Liver (tissue), 8 donors: ENCODE measurements at regions not wholly inside any gene's neighbourhood (a gene's known extent, or its start where the extent isn't known, plus 50 kb on each side); places are given as distances from the start of the nearest gene placed in this dataset.

Experiments
- DNase-seq: peaks from one replicate; pipeline ENCODE4 v3.0.0-alpha.2; 2017; ENCODE audit warnings: low spot score
- H3K27ac ChIP-seq, 2 donors: one replicate each; pipeline ENCODE4 v1.7.0; 2013; ENCODE audit warnings: inconsistent platforms in 2 of 2, low read length in 2 of 2, control low read depth in 1 of 2, low read depth in 1 of 2, mild to moderate bottlenecking in 1 of 2
- H3K27me3 ChIP-seq, 4 donors: one replicate each; pipeline versions ENCODE4 v1.6.1 to v1.7.0; 2013; ENCODE audit warnings: low read length in 3 of 4, inconsistent platforms in 1 of 4, mild to moderate bottlenecking in 1 of 4, moderate library complexity in 1 of 4; ENCODE audit not compliant: control insufficient read depth in 4 of 4, insufficient read depth in 4 of 4
- H3K36me3 ChIP-seq, 4 donors: one replicate each; pipeline versions ENCODE4 v1.6.1 to v1.7.0; 2013; ENCODE audit warnings: low read length in 3 of 4, mild to moderate bottlenecking in 3 of 4, low read depth in 1 of 4, moderate library complexity in 1 of 4; ENCODE audit not compliant: control insufficient read depth in 4 of 4, insufficient read depth in 3 of 4
- H3K4me1 ChIP-seq, 4 donors: one replicate each; pipeline versions ENCODE4 v1.6.1 to v1.7.0; 2013; ENCODE audit warnings: low read length in 3 of 4, mild to moderate bottlenecking in 3 of 4, moderate library complexity in 1 of 4; ENCODE audit not compliant: control insufficient read depth in 4 of 4, insufficient read depth in 4 of 4
- H3K4me3 ChIP-seq, 3 donors: one replicate each; pipeline versions ENCODE4 v1.6.1 to v1.7.0; 2013; ENCODE audit warnings: low read length in 3 of 3, control low read depth in 1 of 3, low read depth in 1 of 3, mild to moderate bottlenecking in 1 of 3
- H3K9ac ChIP-seq, 2 donors: one replicate each; pipeline ENCODE4 v1.7.0; 2013; ENCODE audit warnings: low read length in 2 of 2, mild to moderate bottlenecking in 2 of 2, moderate library complexity in 2 of 2, control low read depth in 1 of 2, low read depth in 1 of 2
- H3K9me3 ChIP-seq, 4 donors: one replicate each; pipeline versions ENCODE4 v1.6.1 to v1.7.0; 2013; ENCODE audit warnings: low read length in 3 of 4; ENCODE audit not compliant: control insufficient read depth in 4 of 4
- EGR1 ChIP-seq, 2 donors: IDR thresholded peaks; 2 replicates each; pipeline ENCODE4 v1.6.1; 2016 to 2018; ENCODE audit warnings: antibody characterized with exemption in 2 of 2, low read depth in 2 of 2
- FOXA1 ChIP-seq: IDR thresholded peaks from 2 replicates; pipeline ENCODE4 v1.6.1; 2016; ENCODE audit warnings: antibody characterized with exemption
- FOXA2 ChIP-seq: IDR thresholded peaks from 2 replicates; pipeline ENCODE4 v1.6.1; 2016; ENCODE audit warnings: antibody characterized with exemption
- GABPA ChIP-seq, 2 donors: IDR thresholded peaks in 1 of 2; conservative IDR thresholded peaks in 1 of 2; 2 replicates each; pipeline ENCODE4 v1.6.1; 2016; ENCODE audit warnings: antibody characterized with exemption in 2 of 2, mild to moderate bottlenecking in 1 of 2, moderate library complexity in 1 of 2
- HNF4A ChIP-seq, 2 donors: conservative IDR thresholded peaks; 2 replicates each; pipeline ENCODE4 v1.6.1; 2016; ENCODE audit warnings: antibody characterized with exemption in 2 of 2, mild to moderate bottlenecking in 2 of 2
- HNF4G ChIP-seq: IDR thresholded peaks from 2 replicates; pipeline ENCODE4 v1.6.1; 2016; ENCODE audit warnings: antibody characterized with exemption
- JUND ChIP-seq, 2 donors: IDR thresholded peaks; 2 replicates each; pipeline ENCODE4 v1.6.1; 2016; ENCODE audit warnings: antibody characterized with exemption in 2 of 2
- NR2F2 ChIP-seq: IDR thresholded peaks from 2 replicates; pipeline ENCODE4 v1.6.1; 2016; ENCODE audit warnings: antibody characterized with exemption
- RAD21 ChIP-seq, 2 donors: IDR thresholded peaks; 2 replicates each; pipeline ENCODE4 v1.6.1; 2016; ENCODE audit warnings: antibody characterized with exemption in 2 of 2, mild to moderate bottlenecking in 2 of 2
- RXRA ChIP-seq, 2 donors: IDR thresholded peaks; 2 replicates each; pipeline ENCODE4 v1.6.1; 2017 to 2018; ENCODE audit warnings: antibody characterized with exemption in 2 of 2, mild to moderate bottlenecking in 1 of 2
- SP1 ChIP-seq: IDR thresholded peaks from 2 replicates; pipeline ENCODE4 v1.6.1; 2018; ENCODE audit warnings: antibody characterized with exemption, mild to moderate bottlenecking
- TAF1 ChIP-seq: conservative IDR thresholded peaks from 2 replicates; pipeline ENCODE4 v1.6.1; 2016; ENCODE audit warnings: antibody characterized with exemption, mild to moderate bottlenecking
- YY1 ChIP-seq: IDR thresholded peaks from 2 replicates; pipeline ENCODE4 v1.6.1; 2016; ENCODE audit warnings: antibody characterized with exemption, mild to moderate bottlenecking
- WGBS: extraction: QIAGEN DNeasy Blood & Tissue Kit; methylation state at CpG from one replicate; pipeline ENCODE4 v1.1.7; 2013; 5-methylcytosine and 5-hydroxymethylcytosine counted together
- TF ChIP-seq, protein P1 (sequence below): IDR thresholded peaks from 2 replicates; pipeline ENCODE4 v1.6.1; 2016; ENCODE audit warnings: antibody characterized with exemption
- TF ChIP-seq, protein P2 (sequence below): IDR thresholded peaks from 2 replicates; pipeline ENCODE4 v1.6.1; 2016; ENCODE audit warnings: antibody characterized with exemption
- TF ChIP-seq, protein P3 (sequence below): IDR thresholded peaks from 2 replicates; pipeline ENCODE4 v1.6.1; 2016; ENCODE audit warnings: antibody characterized with exemption, mild to moderate bottlenecking
- TF ChIP-seq, protein P4 (sequence below): fragments of 150-350 bp; IDR thresholded peaks from 2 replicates; pipeline ENCODE4 v1.5.1; 2017; ENCODE audit warnings: improper control_type of control experiment, low read depth, low read length; ENCODE audit not compliant: missing input control
- TF ChIP-seq, protein P5 (sequence below): IDR thresholded peaks from 2 replicates; pipeline ENCODE4 v1.6.1; 2016; ENCODE audit warnings: antibody characterized with exemption
- donor health status: healthy.
- donor health status: healthy.
- donor health status: healthy.
- donor health status: healthy.
- donor health status: healthy.

DNA sequence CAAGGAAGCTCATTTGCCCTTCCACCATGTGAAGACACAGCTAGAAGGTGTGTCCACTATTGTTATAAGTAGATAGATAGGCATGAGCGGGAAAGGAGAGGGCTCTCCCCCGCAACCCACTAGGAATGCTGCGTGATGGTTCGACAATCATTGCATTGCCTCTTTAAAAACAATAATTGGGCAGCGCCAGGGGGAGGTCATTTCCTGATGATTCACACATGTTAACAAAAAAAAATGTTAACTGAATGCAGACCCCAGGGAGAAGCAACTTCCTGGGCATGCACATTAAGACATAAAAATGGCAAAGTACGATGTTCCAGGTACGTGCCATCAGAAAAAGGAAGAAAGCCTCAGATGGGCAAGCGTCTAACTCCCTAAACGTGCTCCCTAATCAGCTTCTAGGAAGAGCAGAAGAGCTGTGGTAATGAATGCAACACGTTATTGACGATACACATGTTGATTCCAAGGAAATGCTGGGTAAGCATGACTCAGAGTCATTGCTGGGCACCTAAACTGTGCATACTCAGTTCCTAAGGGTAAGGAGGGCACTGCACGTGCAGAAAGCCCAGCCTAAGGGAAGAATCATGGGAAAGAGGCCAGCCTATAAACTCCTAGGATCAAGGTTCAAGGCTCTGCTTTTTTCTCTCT, 113.7 kb downstream of the FAM217A start:
- no peak overlapping the region for H3K27ac ChIP-seq
- no peak overlapping the region for H3K9ac ChIP-seq
- 85% methylated on average over 12 of the region's 12 CpGs for WGBS
- no peak for DNase-seq
- TF ChIP-seq, protein P1, sequence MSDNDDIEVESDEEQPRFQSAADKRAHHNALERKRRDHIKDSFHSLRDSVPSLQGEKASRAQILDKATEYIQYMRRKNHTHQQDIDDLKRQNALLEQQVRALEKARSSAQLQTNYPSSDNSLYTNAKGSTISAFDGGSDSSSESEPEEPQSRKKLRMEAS, result no peak
- TF ChIP-seq HNF4G (no peak), FOXA2 (no peak)
- TF ChIP-seq, protein P2, sequence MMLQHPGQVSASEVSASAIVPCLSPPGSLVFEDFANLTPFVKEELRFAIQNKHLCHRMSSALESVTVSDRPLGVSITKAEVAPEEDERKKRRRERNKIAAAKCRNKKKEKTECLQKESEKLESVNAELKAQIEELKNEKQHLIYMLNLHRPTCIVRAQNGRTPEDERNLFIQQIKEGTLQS, result no peak
- TF ChIP-seq, protein P3, sequence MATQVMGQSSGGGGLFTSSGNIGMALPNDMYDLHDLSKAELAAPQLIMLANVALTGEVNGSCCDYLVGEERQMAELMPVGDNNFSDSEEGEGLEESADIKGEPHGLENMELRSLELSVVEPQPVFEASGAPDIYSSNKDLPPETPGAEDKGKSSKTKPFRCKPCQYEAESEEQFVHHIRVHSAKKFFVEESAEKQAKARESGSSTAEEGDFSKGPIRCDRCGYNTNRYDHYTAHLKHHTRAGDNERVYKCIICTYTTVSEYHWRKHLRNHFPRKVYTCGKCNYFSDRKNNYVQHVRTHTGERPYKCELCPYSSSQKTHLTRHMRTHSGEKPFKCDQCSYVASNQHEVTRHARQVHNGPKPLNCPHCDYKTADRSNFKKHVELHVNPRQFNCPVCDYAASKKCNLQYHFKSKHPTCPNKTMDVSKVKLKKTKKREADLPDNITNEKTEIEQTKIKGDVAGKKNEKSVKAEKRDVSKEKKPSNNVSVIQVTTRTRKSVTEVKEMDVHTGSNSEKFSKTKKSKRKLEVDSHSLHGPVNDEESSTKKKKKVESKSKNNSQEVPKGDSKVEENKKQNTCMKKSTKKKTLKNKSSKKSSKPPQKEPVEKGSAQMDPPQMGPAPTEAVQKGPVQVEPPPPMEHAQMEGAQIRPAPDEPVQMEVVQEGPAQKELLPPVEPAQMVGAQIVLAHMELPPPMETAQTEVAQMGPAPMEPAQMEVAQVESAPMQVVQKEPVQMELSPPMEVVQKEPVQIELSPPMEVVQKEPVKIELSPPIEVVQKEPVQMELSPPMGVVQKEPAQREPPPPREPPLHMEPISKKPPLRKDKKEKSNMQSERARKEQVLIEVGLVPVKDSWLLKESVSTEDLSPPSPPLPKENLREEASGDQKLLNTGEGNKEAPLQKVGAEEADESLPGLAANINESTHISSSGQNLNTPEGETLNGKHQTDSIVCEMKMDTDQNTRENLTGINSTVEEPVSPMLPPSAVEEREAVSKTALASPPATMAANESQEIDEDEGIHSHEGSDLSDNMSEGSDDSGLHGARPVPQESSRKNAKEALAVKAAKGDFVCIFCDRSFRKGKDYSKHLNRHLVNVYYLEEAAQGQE, result no peak
- H3K27me3 ChIP-seq, result no peaks in the 10 kb centered on the region
- H3K9me3 ChIP-seq, result no peaks in the 10 kb centered on the region
- H3K4me1 ChIP-seq, result peaks cover 0 to 2% (median 0%) of the 10 kb centered on the region in 4 donors
- no peaks in the 10 kb centered on the region for H3K36me3 ChIP-seq
- no peak overlapping the region for H3K4me3 ChIP-seq

DNA sequence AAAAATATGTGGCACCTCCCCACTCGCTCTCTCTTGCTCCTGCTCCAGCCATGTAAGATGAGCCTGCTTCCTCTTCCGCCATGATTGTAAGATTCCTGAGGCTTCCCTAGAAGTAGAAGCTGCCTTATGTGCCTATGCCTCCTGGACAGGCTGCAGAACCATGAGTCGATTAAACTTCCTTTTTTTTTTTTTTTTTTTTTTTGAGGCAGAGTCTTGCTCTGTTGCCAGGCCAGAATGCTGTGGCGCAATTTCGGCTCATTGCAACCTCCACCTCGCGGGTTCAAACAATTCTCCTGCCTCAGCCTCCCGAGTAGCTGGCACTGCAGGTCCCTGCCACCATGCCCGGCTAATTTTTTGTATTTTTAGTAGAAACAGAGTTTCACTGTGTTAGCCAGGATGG, 112.5 kb downstream of the FAM217A start:
- Histone ChIP-seq H3K4me3 (no peak overlapping the region), H3K27me3 (no peaks in the 10 kb centered on the region)

More for the DNA sequence above, 112.5 kb downstream of the FAM217A start:
- H3K4me1 ChIP-seq, result peaks cover 0 to 2% (median 0%) of the 10 kb centered on the region in 4 donors
- no peaks in the 10 kb centered on the region for H3K9me3 ChIP-seq
- WGBS, result 89% methylated on average over 9 of the region's 9 CpGs
- no peak overlapping the region for H3K27ac ChIP-seq
- no peak for TF ChIP-seq FOXA2
- no peak for TF ChIP-seq HNF4A (conservative IDR thresholded peaks at IDR 0.05)
- no peak for TF ChIP-seq YY1
- TF ChIP-seq EGR1 (IDR thresholded peaks at IDR 0.05; ENCODE audit: low read depth in 2 of 2), result no peak
- TF ChIP-seq FOXA1, result no peak
- TF ChIP-seq JUND (IDR thresholded peaks at IDR 0.05), result no peak
- no peak for TF ChIP-seq SP1
- TF ChIP-seq GABPA (IDR thresholded peaks at IDR 0.05 in 1 of 2, conservative IDR thresholded peaks at IDR 0.05 in 1 of 2), result no peak
- TF ChIP-seq, protein P3, result no peak
- TF ChIP-seq, protein P1, result no peak
- TF ChIP-seq NR2F2, result no peak
- TF ChIP-seq, protein P2, result no peak
- no peak for TF ChIP-seq HNF4G
- no peak for TF ChIP-seq RAD21 (IDR thresholded peaks at IDR 0.05)
- TF ChIP-seq, protein P4, sequence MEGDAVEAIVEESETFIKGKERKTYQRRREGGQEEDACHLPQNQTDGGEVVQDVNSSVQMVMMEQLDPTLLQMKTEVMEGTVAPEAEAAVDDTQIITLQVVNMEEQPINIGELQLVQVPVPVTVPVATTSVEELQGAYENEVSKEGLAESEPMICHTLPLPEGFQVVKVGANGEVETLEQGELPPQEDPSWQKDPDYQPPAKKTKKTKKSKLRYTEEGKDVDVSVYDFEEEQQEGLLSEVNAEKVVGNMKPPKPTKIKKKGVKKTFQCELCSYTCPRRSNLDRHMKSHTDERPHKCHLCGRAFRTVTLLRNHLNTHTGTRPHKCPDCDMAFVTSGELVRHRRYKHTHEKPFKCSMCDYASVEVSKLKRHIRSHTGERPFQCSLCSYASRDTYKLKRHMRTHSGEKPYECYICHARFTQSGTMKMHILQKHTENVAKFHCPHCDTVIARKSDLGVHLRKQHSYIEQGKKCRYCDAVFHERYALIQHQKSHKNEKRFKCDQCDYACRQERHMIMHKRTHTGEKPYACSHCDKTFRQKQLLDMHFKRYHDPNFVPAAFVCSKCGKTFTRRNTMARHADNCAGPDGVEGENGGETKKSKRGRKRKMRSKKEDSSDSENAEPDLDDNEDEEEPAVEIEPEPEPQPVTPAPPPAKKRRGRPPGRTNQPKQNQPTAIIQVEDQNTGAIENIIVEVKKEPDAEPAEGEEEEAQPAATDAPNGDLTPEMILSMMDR, result no peak
- TF ChIP-seq, protein P5, sequence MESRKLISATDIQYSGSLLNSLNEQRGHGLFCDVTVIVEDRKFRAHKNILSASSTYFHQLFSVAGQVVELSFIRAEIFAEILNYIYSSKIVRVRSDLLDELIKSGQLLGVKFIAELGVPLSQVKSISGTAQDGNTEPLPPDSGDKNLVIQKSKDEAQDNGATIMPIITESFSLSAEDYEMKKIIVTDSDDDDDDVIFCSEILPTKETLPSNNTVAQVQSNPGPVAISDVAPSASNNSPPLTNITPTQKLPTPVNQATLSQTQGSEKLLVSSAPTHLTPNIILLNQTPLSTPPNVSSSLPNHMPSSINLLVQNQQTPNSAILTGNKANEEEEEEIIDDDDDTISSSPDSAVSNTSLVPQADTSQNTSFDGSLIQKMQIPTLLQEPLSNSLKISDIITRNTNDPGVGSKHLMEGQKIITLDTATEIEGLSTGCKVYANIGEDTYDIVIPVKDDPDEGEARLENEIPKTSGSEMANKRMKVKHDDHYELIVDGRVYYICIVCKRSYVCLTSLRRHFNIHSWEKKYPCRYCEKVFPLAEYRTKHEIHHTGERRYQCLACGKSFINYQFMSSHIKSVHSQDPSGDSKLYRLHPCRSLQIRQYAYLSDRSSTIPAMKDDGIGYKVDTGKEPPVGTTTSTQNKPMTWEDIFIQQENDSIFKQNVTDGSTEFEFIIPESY, result no peak
- no peak for TF ChIP-seq TAF1
- TF ChIP-seq RXRA (IDR thresholded peaks at IDR 0.05), result no peak
- DNase-seq, result no peak
- no peak overlapping the region for H3K9ac ChIP-seq
- no peaks in the 10 kb centered on the region for H3K36me3 ChIP-seq
